EH (cell line): ENCODE measurements at regions not wholly inside any gene's neighbourhood (a gene's known extent, or its start where the extent isn't known, plus 50 kb on each side); places are given as distances from the start of the nearest gene placed in this dataset.
"Not testable (repeated sequence)": the region's sequence is repeated elsewhere in the genome, so short reads cannot be mapped to it uniquely, and the experiment has no call there.

Experiments
- DNase-seq: peaks from one replicate; pipeline ENCODE4 v3.0.0-alpha.2; 2015; ENCODE audit warnings: low read depth

DNA sequence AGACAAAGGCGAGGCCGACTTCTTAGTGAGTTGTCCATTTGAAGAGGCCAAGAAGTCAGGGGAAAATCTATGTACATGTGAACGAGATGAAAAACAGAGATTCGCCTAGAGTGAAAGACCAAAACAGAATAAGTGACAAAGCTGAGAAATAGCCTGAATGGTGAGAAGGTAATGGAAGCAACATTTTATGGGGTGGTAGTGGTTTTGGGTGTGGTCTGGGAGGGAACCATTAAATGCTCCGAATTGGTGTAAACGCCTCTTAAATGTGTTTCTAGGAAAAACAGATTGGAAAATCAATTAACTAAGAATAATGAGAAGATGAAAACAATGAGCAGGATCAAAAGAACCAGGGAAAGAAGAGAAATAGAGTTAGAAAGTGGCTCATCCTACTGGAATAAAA, 83.8 kb upstream of the MANSC4 start:
- DNase-seq = no peak

DNA sequence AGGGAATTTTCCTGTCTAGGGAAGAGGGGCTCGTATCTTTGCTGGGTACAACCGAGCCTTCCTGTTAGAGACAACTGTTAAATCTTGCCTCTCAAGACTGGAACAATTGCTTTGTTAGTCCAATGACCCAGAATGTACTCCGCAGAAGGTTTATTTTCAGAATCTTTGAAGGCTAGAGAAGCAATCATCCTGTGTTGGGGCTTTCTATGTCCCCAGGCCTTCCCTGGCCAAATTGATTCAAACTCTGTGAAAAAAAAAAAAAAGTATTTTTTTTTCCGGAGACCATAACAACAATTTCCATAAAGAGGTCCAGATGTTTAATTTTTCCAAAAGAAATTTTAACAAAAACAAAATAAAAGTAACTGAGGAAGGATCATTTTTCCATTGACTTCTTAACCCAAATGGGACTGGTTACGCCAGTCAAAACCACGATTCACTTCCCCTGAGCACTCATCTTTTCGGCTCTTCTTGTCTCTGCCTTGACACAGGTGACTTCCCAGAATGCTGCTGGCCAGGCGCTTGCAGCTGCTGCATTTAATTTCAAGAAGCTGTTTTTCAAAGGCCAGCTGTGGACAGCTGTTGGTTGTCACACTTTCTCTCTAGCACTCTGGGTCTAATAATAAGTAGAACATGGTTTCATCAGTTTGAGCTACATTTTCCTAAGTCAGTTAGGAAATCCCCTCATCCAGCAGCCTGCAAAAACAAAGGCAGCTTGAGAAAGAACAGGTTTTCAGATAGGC, 81.6 kb upstream of the MANSC4 start:
- no peak for DNase-seq

DNA sequence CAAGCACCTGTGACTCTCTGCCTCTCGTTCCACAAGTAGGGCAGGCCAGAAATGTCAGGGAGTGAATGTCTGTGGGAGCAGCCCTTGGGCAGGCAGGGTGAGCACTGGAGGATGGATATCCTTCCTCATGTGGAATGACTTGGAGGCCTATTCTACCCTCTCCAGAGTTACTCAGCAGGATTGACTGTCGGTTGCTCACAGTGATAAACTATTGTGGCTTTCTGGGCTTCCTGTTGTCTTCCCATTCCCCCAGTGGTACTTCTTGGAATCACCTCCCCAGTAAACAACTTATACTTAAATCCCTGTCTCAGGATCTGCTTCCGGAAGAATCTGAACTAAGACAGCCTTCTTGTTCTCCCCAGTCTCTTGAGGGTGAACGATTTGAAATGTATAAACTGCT, 79.6 kb upstream of the MANSC4 start:
- DNase-seq = no peak

DNA sequence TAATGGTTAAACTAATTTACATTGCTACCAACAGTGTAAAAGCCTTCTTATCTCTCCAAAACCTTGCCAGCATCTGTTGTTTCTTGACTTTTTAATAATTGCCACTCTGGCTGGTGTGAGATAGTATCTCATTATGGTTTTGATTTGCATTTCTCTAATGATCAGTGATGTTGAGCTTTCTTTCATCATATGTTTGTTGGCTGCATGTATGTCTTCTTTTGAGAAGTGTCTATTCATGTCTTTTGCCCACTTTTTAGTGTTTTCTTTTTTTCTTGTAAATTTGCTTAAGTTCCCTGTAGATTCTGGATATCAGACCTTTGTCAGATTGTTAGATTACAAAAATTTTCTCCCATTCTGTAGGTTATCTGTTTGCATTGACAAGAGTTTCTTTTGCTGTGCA, 77.0 kb upstream of the MANSC4 start:
- DNase-seq = not testable (repeated sequence)

DNA sequence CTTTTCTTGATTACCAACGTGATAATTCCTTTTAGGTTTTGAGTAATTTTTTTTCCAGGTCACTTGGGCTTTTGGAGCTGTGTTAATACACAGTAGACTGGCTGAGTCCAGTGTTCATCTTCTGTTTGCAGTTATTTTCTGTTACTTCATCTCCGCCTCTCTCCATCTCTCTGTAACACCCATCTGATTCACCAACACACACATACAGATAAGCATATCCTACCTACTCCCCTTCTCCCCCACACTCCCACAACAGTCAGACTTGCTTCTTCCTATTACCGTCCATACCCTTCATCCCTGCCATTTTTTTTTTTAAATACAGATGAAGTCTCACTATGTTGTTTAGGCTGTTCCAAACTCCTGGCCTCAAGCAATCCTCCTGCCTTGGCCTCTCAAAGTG, 72.7 kb upstream of the MANSC4 start:
- no peak for DNase-seq
